Erythroblast (primary cell): ENCODE measurements at regions not wholly inside any gene's neighbourhood (a gene's known extent, or its start where the extent isn't known, plus 50 kb on each side); places are given as distances from the start of the nearest gene placed in this dataset.
"Not testable (repeated sequence)": the region's sequence is repeated elsewhere in the genome, so short reads cannot be mapped to it uniquely, and the experiment has no call there.

ENCODE experiments used
- GATA1 ChIP-seq: IDR thresholded peaks from 2 replicates; pipeline ENCODE4 v1.6.1; 2011; ENCODE audit warnings: low read depth, mild to moderate bottlenecking, control low read depth, low read length, moderate library complexity
- POLR2A ChIP-seq: IDR thresholded peaks from 2 replicates; pipeline ENCODE4 v1.6.1; 2011; ENCODE audit warnings: mild to moderate bottlenecking, low read length

GRCh38 chr4:189586908-189587632 is 353.6 kb upstream of the FRG1 start:
- not testable (repeated sequence) for TF ChIP-seq POLR2A, GATA1
